ENCODE measurements at regions not wholly inside any gene's neighbourhood (a gene's known extent, or its start where the extent isn't known, plus 50 kb on each side); places are given as distances from the start of the nearest gene placed in this dataset.

DNA sequence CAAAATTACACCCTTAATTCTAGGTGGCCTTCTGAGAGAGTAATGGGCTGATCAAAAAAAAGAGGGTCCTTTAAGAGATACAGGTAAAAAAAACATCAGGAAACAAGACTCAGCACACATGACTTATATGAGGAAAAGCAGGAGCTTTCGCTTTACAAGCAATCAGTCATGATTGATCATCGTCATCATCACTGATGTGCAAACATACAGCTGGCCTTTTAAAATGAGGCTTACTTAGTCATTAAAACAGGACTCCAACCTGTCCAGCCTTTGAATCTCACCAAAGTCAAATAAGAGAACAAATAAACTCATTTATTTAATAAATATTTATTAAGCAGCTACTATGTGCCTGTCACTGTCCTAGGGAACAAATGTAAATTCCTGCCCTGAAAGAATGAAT lies 255.3 kb downstream of the SKAP2 start:
- TF ChIP-seq POLR2A (IDR thresholded peaks at IDR 0.05; ENCODE audit: low read depth, low read length) = no peak
- TF ChIP-seq, protein P1, sequence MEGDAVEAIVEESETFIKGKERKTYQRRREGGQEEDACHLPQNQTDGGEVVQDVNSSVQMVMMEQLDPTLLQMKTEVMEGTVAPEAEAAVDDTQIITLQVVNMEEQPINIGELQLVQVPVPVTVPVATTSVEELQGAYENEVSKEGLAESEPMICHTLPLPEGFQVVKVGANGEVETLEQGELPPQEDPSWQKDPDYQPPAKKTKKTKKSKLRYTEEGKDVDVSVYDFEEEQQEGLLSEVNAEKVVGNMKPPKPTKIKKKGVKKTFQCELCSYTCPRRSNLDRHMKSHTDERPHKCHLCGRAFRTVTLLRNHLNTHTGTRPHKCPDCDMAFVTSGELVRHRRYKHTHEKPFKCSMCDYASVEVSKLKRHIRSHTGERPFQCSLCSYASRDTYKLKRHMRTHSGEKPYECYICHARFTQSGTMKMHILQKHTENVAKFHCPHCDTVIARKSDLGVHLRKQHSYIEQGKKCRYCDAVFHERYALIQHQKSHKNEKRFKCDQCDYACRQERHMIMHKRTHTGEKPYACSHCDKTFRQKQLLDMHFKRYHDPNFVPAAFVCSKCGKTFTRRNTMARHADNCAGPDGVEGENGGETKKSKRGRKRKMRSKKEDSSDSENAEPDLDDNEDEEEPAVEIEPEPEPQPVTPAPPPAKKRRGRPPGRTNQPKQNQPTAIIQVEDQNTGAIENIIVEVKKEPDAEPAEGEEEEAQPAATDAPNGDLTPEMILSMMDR (conservative IDR thresholded peaks at IDR 0.05; ENCODE audit: low read depth, low read length) = no peak
